ENCODE measurements at regions not wholly inside any gene's neighbourhood (a gene's known extent, or its start where the extent isn't known, plus 50 kb on each side); places are given as distances from the start of the nearest gene placed in this dataset.

- Mint-ChIP-seq H3K4me1 (no peaks in the 10 kb centered on the region), H3K36me3 (no peaks in the 10 kb centered on the region), H3K9me3 (no peaks in the 10 kb centered on the region), H3K4me3 (no peak overlapping the region), H3K27me3 (no peaks in the 10 kb centered on the region), H3K27ac (no peak overlapping the region)
- DNase-seq, result no peak
- CTCF ChIA-PET, result interaction anchor here (0.7 kb wide), 1 partner anchor 25 kb away, joined by 3 read pairs; no protein-coding TSS in a partner anchor
Observed at GRCh38 chr1:72704841-72705477, 422.6 kb upstream of the NEGR1 start.

GRCh38 chr1:72697410-72697809 lies 415.1 kb upstream of the NEGR1 start:
- H3K27me3 Mint-ChIP-seq, result no peaks in the 10 kb centered on the region
- CTCF ChIA-PET, result no interaction called here

GRCh38 chr1:72693899-72694298 lies 411.6 kb upstream of the NEGR1 start:
- peaks cover 9% of the 10 kb centered on the region for H3K9me3 Mint-ChIP-seq
- H3K36me3 Mint-ChIP-seq, result no peaks in the 10 kb centered on the region
- DNase-seq, result no peak
- CTCF ChIA-PET, result no interaction called here
- H3K4me1 Mint-ChIP-seq, result no peaks in the 10 kb centered on the region
- no peak overlapping the region for H3K27ac Mint-ChIP-seq
- no peak overlapping the region for H3K4me3 Mint-ChIP-seq
- H3K27me3 Mint-ChIP-seq, result no peaks in the 10 kb centered on the region

More at GRCh38 chr1:72697410-72697809, 415.1 kb upstream of the NEGR1 start:
- Mint-ChIP-seq H3K9me3 (peaks cover 7% of the 10 kb centered on the region), H3K4me1 (no peaks in the 10 kb centered on the region), H3K27ac (no peak overlapping the region), H3K4me3 (no peak overlapping the region), H3K36me3 (no peaks in the 10 kb centered on the region)
- no peak for DNase-seq

DNA sequence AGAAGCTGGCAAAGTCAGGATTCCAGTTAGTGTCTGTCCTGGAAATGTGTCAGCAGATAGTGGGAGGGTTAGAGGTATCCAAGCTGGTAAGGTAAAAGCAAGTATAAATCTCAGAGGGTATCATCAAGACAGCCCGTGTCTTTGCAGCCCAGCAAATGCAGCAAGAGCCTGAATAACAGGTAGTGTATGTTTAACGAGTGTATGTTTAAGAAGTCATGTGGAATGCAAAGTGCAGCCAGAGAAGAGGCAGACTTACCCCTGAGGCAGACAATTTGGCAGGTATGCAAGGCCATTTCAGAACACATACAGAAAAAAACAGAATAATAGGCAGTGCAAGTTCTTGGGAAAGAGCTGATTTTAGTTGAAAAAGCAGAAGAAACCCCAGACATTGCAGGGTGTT lies 411.0 kb upstream of the NEGR1 start:
- CTCF ChIA-PET, result no interaction called here
- Mint-ChIP-seq H3K27me3 (no peaks in the 10 kb centered on the region), H3K4me3 (no peak overlapping the region), H3K4me1 (no peaks in the 10 kb centered on the region), H3K27ac (no peak overlapping the region), H3K36me3 (no peaks in the 10 kb centered on the region), H3K9me3 (peaks cover 10% of the 10 kb centered on the region)
- no peak for DNase-seq

GRCh38 chr1:72690871-72691270 lies 408.5 kb upstream of the NEGR1 start:
- CTCF ChIA-PET, result no interaction called here
- no peak overlapping the region for H3K27ac Mint-ChIP-seq

DNA sequence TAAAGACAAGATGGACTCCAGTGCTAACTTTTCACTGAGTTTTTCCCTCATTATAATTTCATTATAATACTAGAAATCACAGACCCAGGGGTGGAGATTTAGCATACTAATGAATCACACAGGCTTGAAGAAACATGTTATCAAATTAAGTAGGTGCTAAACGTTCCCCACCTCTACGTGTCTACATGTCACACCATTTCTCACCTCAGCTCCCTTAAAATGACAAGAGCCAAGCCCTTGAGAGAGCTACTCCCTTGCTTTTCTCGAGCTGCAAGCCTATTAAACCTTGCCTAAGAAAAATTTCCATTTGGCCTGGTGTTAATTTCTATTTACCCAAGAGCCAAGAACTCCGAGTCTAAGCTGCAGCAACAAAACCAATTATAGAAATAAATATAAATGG lies 396.3 kb upstream of the NEGR1 start:
- Mint-ChIP-seq H3K36me3 (no peaks in the 10 kb centered on the region), H3K9me3 (no peaks in the 10 kb centered on the region), H3K27ac (no peak overlapping the region), H3K27me3 (no peaks in the 10 kb centered on the region), H3K4me1 (no peaks in the 10 kb centered on the region), H3K4me3 (no peak overlapping the region)
- CTCF ChIA-PET, result no interaction called here
- no peak for DNase-seq

More at GRCh38 chr1:72690871-72691270, 408.5 kb upstream of the NEGR1 start:
- Mint-ChIP-seq H3K9me3 (peaks cover 18% of the 10 kb centered on the region), H3K27me3 (no peaks in the 10 kb centered on the region), H3K36me3 (no peaks in the 10 kb centered on the region), H3K4me1 (no peaks in the 10 kb centered on the region), H3K4me3 (no peak overlapping the region)
- DNase-seq, result no peak

DNA sequence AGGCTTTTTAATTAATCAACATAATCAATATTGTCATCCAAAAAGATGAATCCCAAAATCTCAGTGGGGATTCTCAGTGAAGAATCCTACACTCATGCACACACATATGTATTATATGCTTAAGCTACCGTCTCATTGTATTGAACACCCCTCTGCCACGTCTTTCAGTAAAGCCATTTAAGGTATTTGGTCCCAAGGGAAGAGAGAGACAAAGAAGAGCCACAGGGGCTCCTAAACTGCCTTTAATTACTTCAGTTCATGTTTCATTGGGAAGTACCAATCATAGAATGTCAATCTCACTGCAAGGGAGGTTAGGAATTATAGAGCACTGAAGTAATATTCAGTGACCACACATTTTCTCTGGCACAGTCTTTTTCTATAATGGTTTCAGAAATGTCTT lies 388.6 kb upstream of the NEGR1 start:
- H3K9me3 Mint-ChIP-seq, result no peaks in the 10 kb centered on the region

DNA sequence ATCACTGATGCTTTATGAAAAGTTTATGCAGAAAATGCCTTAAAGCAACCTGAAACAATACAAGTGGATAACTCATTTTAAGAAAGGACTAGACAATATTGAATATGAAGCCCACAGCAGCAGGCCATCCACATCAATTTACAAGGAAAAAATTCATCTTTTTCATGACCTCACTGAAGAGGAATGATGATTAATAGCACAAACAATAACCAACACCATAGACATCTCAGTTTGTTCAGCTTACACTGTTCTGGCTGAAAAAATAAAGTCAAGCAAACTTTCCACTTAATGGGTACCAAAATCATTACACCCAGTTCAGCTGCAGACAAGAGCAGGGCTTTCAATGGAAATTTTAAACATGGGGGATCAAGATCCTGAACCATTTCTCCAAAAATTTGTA lies 380.6 kb upstream of the NEGR1 start:
- no peaks in the 10 kb centered on the region for H3K4me1 Mint-ChIP-seq
- CTCF ChIA-PET, result no interaction called here
- no peaks in the 10 kb centered on the region for H3K36me3 Mint-ChIP-seq
- H3K27me3 Mint-ChIP-seq, result no peaks in the 10 kb centered on the region
- peaks cover 3% of the 10 kb centered on the region for H3K9me3 Mint-ChIP-seq
- H3K27ac Mint-ChIP-seq, result no peak overlapping the region
- no peak overlapping the region for H3K4me3 Mint-ChIP-seq
- DNase-seq, result no peak

More for the DNA sequence above, 388.6 kb upstream of the NEGR1 start:
- H3K27ac Mint-ChIP-seq, result no peak overlapping the region
- no peak overlapping the region for H3K4me3 Mint-ChIP-seq
- no peaks in the 10 kb centered on the region for H3K36me3 Mint-ChIP-seq
- CTCF ChIA-PET, result no interaction called here
- no peak for DNase-seq
- H3K27me3 Mint-ChIP-seq, result no peaks in the 10 kb centered on the region
- no peaks in the 10 kb centered on the region for H3K4me1 Mint-ChIP-seq

DNA sequence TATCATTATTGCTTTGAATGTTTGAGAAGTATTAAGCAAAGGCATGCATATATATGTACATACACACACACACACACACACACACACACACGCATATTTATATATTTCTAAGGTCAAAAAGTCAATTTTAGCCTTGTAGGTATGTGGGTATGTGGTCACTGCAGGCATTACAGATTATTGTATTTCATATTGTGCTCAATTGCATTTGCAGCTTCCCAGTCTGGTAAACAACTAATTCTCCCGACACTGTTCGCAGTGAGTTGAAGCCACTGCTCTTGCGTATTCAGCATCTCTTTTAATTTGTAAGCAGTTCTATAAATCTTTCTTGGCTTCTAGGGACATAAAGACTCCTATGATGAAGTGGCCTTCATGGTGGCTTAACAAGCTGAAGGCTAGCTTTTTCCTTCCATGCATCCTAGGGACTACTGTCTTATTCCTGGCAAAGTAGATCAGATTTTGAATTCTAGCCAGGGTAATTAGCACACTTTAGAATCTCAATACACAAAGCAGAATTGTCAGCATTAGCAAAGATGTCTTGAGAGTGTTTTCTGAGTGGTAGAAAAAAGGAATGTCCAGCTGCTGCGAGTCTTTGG lies 368.6 kb upstream of the NEGR1 start:
- no peaks in the 10 kb centered on the region for H3K9me3 Mint-ChIP-seq
- DNase-seq, result no peak
- no peaks in the 10 kb centered on the region for H3K36me3 Mint-ChIP-seq
- H3K27ac Mint-ChIP-seq, result no peak overlapping the region
- no peaks in the 10 kb centered on the region for H3K4me1 Mint-ChIP-seq
- H3K27me3 Mint-ChIP-seq, result no peaks in the 10 kb centered on the region
- CTCF ChIA-PET, result no interaction called here
- H3K4me3 Mint-ChIP-seq, result no peak overlapping the region

GRCh38 chr1:72649991-72650390 lies 367.7 kb upstream of the NEGR1 start:
- DNase-seq, result no peak
- no peaks in the 10 kb centered on the region for H3K36me3 Mint-ChIP-seq

DNA sequence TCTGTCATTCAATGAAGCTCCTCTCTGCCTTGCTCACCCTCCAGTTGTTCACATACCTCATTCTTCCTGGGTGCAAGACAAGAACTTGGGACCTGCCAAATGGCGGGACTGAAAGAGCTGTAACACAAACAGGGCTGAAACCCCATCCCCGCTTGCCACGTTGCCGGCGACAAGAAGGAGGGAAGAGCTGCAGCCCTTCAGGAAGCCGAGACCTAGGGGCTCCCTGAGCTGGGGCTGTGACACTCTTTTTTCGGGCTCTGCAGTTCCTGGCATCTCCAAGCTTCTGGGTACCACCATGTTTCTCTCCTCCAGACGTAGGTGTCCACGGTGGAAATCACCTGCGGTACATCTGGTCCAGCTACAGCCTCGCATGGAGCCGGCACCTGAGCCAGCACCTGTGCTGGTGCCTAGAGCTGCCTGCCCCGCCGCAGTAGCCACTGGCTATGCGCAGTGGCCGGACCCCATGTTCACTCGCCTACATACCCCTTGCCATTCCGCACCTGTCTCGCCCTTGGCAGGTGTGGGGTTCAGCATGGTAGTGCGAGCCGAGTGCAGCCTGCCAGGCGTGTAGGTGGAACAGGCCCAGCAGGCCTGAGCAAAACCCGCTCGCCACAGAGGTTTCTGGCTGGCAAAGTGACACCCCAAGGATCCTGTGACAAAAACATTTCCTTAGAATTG lies 367.0 kb upstream of the NEGR1 start:
- Mint-ChIP-seq H3K9me3 (no peaks in the 10 kb centered on the region), H3K4me1 (no peaks in the 10 kb centered on the region), H3K27ac (no peak overlapping the region), H3K27me3 (no peaks in the 10 kb centered on the region), H3K4me3 (no peak overlapping the region), H3K36me3 (no peaks in the 10 kb centered on the region)
- CTCF ChIA-PET, result no interaction called here
- no peak for DNase-seq

More at GRCh38 chr1:72649991-72650390, 367.7 kb upstream of the NEGR1 start:
- H3K4me3 Mint-ChIP-seq, result no peak overlapping the region
- no peaks in the 10 kb centered on the region for H3K9me3 Mint-ChIP-seq
- H3K27ac Mint-ChIP-seq, result no peak overlapping the region
- CTCF ChIA-PET, result no interaction called here
- no peaks in the 10 kb centered on the region for H3K27me3 Mint-ChIP-seq
- H3K4me1 Mint-ChIP-seq, result no peaks in the 10 kb centered on the region

GRCh38 chr1:72648465-72648864 lies 366.1 kb upstream of the NEGR1 start:
- H3K9me3 Mint-ChIP-seq, result no peaks in the 10 kb centered on the region
- H3K36me3 Mint-ChIP-seq, result no peaks in the 10 kb centered on the region
- CTCF ChIA-PET, result interaction anchor here (1.0 kb wide), 1 partner anchor 35 kb away, joined by 3 read pairs; no protein-coding TSS in a partner anchor
- no peak overlapping the region for H3K4me3 Mint-ChIP-seq
- no peaks in the 10 kb centered on the region for H3K27me3 Mint-ChIP-seq
- H3K4me1 Mint-ChIP-seq, result no peaks in the 10 kb centered on the region
- no peak overlapping the region for H3K27ac Mint-ChIP-seq
- no peak for DNase-seq

DNA sequence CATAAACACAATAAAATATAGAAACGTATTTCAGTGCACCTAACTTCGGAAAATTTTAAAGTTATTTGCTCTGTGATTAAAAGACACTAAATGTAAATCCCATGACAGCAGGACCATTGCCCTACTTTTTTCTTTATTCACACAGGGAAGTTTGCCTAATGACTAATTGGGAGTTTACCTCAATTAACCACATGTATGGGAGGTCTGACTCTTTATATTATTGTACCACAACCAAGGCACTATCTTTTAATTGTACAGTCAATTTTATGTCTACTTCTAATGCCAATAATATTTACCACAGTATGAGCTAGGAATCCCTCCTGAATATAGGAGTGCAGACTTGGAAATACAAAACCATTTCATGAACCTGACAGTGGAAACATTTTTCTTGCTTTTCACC lies 360.8 kb upstream of the NEGR1 start:
- no peaks in the 10 kb centered on the region for H3K36me3 Mint-ChIP-seq
- no peaks in the 10 kb centered on the region for H3K9me3 Mint-ChIP-seq
- CTCF ChIA-PET, result no interaction called here
- DNase-seq, result no peak
- no peaks in the 10 kb centered on the region for H3K27me3 Mint-ChIP-seq
- no peaks in the 10 kb centered on the region for H3K4me1 Mint-ChIP-seq
- no peak overlapping the region for H3K4me3 Mint-ChIP-seq
- no peak overlapping the region for H3K27ac Mint-ChIP-seq

DNA sequence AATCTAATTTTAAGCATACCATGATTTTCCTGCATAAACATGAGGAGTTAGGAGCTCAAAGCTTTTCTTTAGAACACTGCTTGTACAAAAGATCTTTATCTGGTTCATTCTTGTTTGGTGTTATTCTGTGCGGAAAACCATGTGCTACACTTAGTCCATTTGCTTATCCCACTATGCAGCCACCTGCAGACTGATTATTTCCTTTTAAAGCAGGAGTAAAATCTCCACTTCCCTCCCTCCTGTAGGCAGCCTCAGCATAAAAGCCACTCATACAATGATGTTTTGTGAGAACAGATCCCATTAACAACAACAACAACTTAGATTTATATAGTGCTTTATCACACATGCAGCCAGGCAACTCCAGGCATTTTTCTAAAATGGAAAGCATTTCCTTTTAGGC lies 355.3 kb upstream of the NEGR1 start:
- CTCF ChIA-PET, result no interaction called here
- peaks cover 2% of the 10 kb centered on the region for H3K9me3 Mint-ChIP-seq
- H3K4me1 Mint-ChIP-seq, result no peaks in the 10 kb centered on the region
- no peaks in the 10 kb centered on the region for H3K27me3 Mint-ChIP-seq
- H3K36me3 Mint-ChIP-seq, result no peaks in the 10 kb centered on the region
- no peak for DNase-seq
- no peak overlapping the region for H3K4me3 Mint-ChIP-seq
- H3K27ac Mint-ChIP-seq, result no peak overlapping the region

- Mint-ChIP-seq H3K27ac (no peak overlapping the region), H3K36me3 (no peaks in the 10 kb centered on the region), H3K4me3 (no peak overlapping the region), H3K27me3 (no peaks in the 10 kb centered on the region), H3K4me1 (no peaks in the 10 kb centered on the region), H3K9me3 (peaks cover 2% of the 10 kb centered on the region)
- DNase-seq, result no peak
- CTCF ChIA-PET, result no interaction called here
Observed at GRCh38 chr1:72636631-72637030, 354.3 kb upstream of the NEGR1 start.

Measured in activated naive CD4-positive, alpha-beta T cell treated with anti-CD3 and anti-CD28 coated beads, Interleukin-2, amount 10 ng/mL, durations not matched to agents 7 days and 5 days (primary cell).